GM12892 (cell line): ENCODE measurements at regions not wholly inside any gene's neighbourhood (a gene's known extent, or its start where the extent isn't known, plus 50 kb on each side); places are given as distances from the start of the nearest gene placed in this dataset.

Experiments used
- POLR2A ChIP-seq: IDR thresholded peaks from 2 replicates; pipeline ENCODE4 v1.6.1; 2011; ENCODE audit warnings: low read depth, low read length, control low read depth
- POLR2AphosphoS5 ChIP-seq: IDR thresholded peaks from 2 replicates; pipeline ENCODE4 v1.6.1; 2011; ENCODE audit warnings: low read depth, low read length, control low read depth
- TAF1 ChIP-seq: IDR thresholded peaks from 2 replicates; pipeline ENCODE4 v1.6.1; 2011; ENCODE audit warnings: low read depth, mild to moderate bottlenecking, control low read depth, low read length, borderline replicate concordance

GRCh38 chr1:79648126-79648525 lies 641.6 kb upstream of the ADGRL4 start:
- TF ChIP-seq POLR2A (no peak), TAF1 (no peak), POLR2AphosphoS5 (no peak)
